ENCODE measurements at regions not wholly inside any gene's neighbourhood (a gene's known extent, or its start where the extent isn't known, plus 50 kb on each side); places are given as distances from the start of the nearest gene placed in this dataset.

DNA sequence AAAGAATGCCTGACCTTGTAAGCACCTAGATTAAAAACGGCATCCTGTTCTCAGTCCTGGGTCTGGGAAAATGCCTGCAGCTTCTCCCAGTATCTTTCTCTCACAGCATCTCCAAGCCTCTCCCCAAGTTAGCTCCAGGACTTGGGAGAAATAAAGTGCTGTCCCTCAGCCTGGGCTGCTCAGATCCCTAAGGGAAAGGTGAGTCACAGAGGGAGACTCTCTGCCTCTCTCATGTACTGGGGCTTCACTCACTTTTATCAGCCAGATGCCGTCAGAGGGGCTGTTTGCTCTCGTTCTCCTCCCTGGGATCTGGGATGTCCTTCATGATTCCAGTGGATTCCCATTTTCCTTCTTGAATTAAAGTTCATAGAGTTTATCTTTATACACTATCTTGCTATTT lies 293.6 kb downstream of the COL12A1 start:
- DNase-seq (ENCODE audit: low read depth) = no peak
- TF ChIP-seq, protein P1, sequence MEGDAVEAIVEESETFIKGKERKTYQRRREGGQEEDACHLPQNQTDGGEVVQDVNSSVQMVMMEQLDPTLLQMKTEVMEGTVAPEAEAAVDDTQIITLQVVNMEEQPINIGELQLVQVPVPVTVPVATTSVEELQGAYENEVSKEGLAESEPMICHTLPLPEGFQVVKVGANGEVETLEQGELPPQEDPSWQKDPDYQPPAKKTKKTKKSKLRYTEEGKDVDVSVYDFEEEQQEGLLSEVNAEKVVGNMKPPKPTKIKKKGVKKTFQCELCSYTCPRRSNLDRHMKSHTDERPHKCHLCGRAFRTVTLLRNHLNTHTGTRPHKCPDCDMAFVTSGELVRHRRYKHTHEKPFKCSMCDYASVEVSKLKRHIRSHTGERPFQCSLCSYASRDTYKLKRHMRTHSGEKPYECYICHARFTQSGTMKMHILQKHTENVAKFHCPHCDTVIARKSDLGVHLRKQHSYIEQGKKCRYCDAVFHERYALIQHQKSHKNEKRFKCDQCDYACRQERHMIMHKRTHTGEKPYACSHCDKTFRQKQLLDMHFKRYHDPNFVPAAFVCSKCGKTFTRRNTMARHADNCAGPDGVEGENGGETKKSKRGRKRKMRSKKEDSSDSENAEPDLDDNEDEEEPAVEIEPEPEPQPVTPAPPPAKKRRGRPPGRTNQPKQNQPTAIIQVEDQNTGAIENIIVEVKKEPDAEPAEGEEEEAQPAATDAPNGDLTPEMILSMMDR (conservative IDR thresholded peaks at IDR 0.05; ENCODE audit: low read length) = no peak
- H3K4me3 ChIP-seq (ENCODE audit: low read length) = no peak overlapping the region

DNA sequence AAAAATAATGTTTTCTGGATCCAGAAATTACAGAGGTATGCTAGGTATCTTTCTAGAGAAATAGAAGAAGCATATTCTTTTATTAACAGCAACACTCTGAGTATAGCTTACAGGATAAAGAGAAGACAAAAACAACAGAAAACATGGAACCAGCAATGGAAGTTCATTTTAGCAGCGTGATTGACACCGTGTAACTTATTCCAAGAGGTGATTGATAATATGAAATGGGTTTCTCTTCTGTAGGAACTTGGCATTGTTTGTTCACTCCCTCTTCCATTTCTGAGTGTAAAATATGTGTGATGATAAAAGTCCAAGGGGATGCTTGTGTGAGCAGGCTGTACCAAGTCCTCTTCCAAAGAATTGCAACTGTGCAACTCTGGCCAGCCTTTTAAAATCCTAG lies 303.0 kb downstream of the COL12A1 start:
- TF ChIP-seq, protein P1 (conservative IDR thresholded peaks at IDR 0.05; ENCODE audit: low read length) = no peak
- no peak for DNase-seq (ENCODE audit: low read depth)

DNA sequence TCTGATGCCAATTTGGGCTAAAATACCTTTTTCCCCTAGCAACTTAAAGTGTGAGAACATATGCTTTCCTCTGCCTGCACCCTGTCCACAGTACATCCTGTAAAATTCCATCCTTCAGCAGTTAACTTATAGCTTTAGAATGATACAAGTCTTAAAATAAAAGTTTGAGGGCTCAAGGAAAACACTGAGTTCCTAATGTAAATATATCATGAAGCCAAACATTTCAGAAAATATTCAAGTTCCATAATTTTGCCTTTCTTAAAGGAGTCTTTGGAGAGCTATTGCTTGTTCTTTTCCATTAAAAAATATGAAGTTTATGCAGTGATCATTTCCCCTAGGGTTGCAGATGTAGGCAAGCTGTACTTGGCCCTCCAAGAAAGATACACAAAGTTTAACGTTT lies 303.8 kb downstream of the COL12A1 start:
- no peak for DNase-seq (ENCODE audit: low read depth)
- H3K4me3 ChIP-seq (ENCODE audit: low read length) = no peak overlapping the region
- TF ChIP-seq, protein P1 (conservative IDR thresholded peaks at IDR 0.05; ENCODE audit: low read length) = no peak

More for the DNA sequence above, 303.0 kb downstream of the COL12A1 start:
- no peak overlapping the region for H3K4me3 ChIP-seq (ENCODE audit: low read length)

DNA sequence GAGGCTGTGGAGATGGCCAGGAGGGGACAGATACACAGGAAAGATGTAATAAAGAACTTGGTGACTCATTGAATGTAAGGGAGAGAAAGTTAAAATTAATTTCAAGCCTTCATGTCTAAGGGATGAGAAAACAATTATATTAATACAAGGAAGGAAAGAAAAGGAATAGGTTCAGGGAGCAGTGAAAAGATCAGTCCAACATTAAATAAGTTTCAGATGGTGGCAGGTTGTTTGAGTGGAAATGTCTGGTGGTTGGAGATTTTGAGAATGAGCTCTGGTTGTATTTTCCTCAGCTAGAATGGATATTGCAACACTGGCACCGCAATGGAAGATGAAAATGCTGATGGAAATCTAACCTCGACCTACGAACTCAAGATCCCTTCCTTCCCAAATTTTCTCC lies 304.3 kb downstream of the COL12A1 start:
- TF ChIP-seq, protein P1 (conservative IDR thresholded peaks at IDR 0.05; ENCODE audit: low read length) = no peak
- no peak for DNase-seq (ENCODE audit: low read depth)
- no peak overlapping the region for H3K4me3 ChIP-seq (ENCODE audit: low read length)

DNA sequence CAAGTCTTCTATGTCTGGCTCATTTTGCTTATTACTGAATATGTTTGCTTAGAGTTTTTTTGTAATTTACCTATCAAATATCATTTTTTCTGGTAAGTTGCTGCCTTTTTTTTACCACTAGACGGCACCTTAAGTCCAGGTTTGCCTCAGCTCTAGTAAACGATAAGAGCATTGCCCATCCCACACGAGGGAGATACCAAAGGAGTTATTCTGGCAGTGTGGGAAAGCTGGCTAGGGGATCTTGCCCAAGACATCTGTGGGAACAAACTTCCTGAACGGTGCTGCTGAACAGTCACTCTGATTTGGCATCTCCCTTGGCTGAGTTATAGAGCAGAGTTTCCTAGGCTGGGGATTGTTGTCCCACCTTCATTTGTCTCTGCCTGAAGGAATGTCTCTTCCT lies 306.4 kb downstream of the COL12A1 start:
- DNase-seq (ENCODE audit: low read depth) = peak; percentile 52
- no peak overlapping the region for H3K4me3 ChIP-seq (ENCODE audit: low read length)
- TF ChIP-seq, protein P1 (conservative IDR thresholded peaks at IDR 0.05; ENCODE audit: low read length) = no peak

DNA sequence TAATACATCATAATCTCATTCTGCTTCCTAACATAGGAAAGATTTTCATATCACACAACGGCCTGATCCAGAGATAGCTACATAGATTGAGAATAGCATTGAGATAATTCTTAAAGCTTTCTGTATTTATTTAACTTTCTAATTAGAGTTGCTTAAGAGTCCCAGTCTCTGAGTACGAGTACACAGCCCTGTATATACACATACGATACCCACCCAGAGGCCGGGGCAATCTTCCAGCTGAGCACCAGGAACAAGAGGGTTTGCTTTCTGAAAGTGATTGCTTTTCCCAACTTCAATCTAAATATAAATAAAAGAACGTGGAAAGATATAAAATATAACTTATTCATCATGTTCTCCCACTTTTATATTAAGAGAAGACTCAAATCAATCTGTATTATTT lies 313.8 kb downstream of the COL12A1 start:
- TF ChIP-seq, protein P1 (conservative IDR thresholded peaks at IDR 0.05; ENCODE audit: low read length) = no peak
- H3K4me3 ChIP-seq (ENCODE audit: low read length) = no peak overlapping the region
- no peak for DNase-seq (ENCODE audit: low read depth)

DNA sequence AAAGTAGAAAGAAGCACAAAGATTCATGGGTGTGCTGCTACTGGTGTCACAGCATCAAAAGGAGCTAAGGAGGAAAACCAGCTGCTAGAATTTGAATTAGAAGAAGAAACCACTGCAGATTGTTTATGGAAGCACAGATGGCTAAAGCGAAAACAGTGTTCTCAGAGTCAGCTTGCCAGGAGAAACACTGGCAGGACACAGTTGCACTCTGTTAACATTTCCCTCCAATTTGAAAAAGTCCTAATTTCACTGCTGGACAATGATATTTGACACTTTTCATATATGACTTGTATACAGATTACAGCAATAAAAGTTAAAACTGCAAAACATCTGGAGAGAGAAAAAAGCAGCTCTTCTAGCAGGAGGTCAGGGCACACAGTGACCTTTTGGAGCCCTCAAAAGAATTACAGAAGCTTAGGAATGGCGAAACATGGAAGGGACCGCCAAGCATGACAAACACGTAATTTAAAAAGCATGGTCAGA lies 314.5 kb downstream of the COL12A1 start:
- H3K4me3 ChIP-seq (ENCODE audit: low read length) = no peak overlapping the region
- TF ChIP-seq, protein P1 (conservative IDR thresholded peaks at IDR 0.05; ENCODE audit: low read length) = no peak
- DNase-seq (ENCODE audit: low read depth) = peak; percentile 89

Data from AG10803 (cell line).